WTC11 (cell line): ENCODE measurements at regions not wholly inside any gene's neighbourhood (a gene's known extent, or its start where the extent isn't known, plus 50 kb on each side); places are given as distances from the start of the nearest gene placed in this dataset.

Experiments
- ATAC-seq: fragments of 200-7000 bp; cut with Tn5 transposase; 2 replicates; pipeline ENCODE4 v1.10.0; 2021; ENCODE audit warnings: mild to moderate bottlenecking, moderate library complexity
- CTCF ChIA-PET: fragments of 300-600 bp; sonication (Branson Sonifier 250); formaldehyde crosslinking; loops from one replicate; lab custom pipeline; 2021; ENCODE audit warnings: antibody characterized with exemption; lab: Charles Lee
- POLR2A ChIA-PET: fragments of 350-600 bp; sonication (Branson Sonifier 250); formaldehyde crosslinking; loops from one replicate; lab custom pipeline; 2021; ENCODE audit warnings: antibody characterized with exemption; lab: Charles Lee
- DNase-seq: peaks from one replicate; pipeline ENCODE4 v3.0.0; 2021; ENCODE audit warnings: low spot score
- H3K27ac Mint-ChIP-seq: 2 replicates; pipeline ENCODE4 v1.8.0; 2021; ENCODE audit warnings: mixed read lengths
- H3K27me3 Mint-ChIP-seq: 2 replicates; pipeline ENCODE4 v1.8.0; 2021; ENCODE audit warnings: low read depth, mild to moderate bottlenecking, moderate library complexity, mixed read lengths
- H3K36me3 Mint-ChIP-seq: 2 replicates; pipeline ENCODE4 v1.8.0; 2021; ENCODE audit warnings: mixed read lengths
- H3K4me1 Mint-ChIP-seq: 2 replicates; pipeline ENCODE4 v1.8.0; 2022; ENCODE audit warnings: mixed read lengths
- H3K4me3 Mint-ChIP-seq: 2 replicates; pipeline ENCODE4 v1.8.0; 2021; ENCODE audit warnings: mild to moderate bottlenecking, moderate library complexity, mixed read lengths
- H3K9me3 Mint-ChIP-seq: 2 replicates; pipeline ENCODE4 v1.8.0; 2021; ENCODE audit warnings: mixed read lengths
- AFF4 ChIP-seq: sonication (generic); formaldehyde crosslinking; IDR thresholded peaks from 2 replicates; pipeline ENCODE4 v1.8.1; 2023; ENCODE audit warnings: mild to moderate bottlenecking, missing genetic modification reagents, borderline replicate concordance
- ARID4B ChIP-seq: sonication (generic); formaldehyde crosslinking; IDR thresholded peaks from 2 replicates; pipeline ENCODE4 v1.8.0; 2023; ENCODE audit warnings: missing genetic modification reagents, mild to moderate bottlenecking, borderline replicate concordance
- ATF2 ChIP-seq: sonication (generic); formaldehyde crosslinking; IDR thresholded peaks from 2 replicates; pipeline ENCODE4 v1.8.1; 2022; ENCODE audit warnings: low read depth, missing genetic modification reagents, borderline replicate concordance
- CREB1 ChIP-seq: sonication (generic); formaldehyde crosslinking; IDR thresholded peaks from 2 replicates; pipeline ENCODE4 v1.8.0; 2023; ENCODE audit warnings: mild to moderate bottlenecking, missing genetic modification reagents
- FOXP1 ChIP-seq: sonication (generic); formaldehyde crosslinking; IDR thresholded peaks from 2 replicates; pipeline ENCODE4 v1.8.0; 2022; ENCODE audit warnings: missing genetic modification reagents, mild to moderate bottlenecking, moderate library complexity, borderline replicate concordance
- FOXP4 ChIP-seq: sonication (generic); formaldehyde crosslinking; IDR thresholded peaks from 2 replicates; pipeline ENCODE4 v1.8.0; 2022; ENCODE audit warnings: mild to moderate bottlenecking, missing genetic modification reagents
- GTF2I ChIP-seq: fragments of 250-450 bp; sonication (Bioruptor Pico); conservative IDR thresholded peaks from 2 replicates; pipeline ENCODE4 v1.4.0; 2021; ENCODE audit warnings: mild to moderate bottlenecking
- HMGXB4 ChIP-seq: sonication (generic); formaldehyde crosslinking; IDR thresholded peaks from 2 replicates; pipeline ENCODE4 v1.8.1; 2023; ENCODE audit warnings: mild to moderate bottlenecking, moderate library complexity, missing genetic modification reagents
- MLX ChIP-seq: sonication (generic); formaldehyde crosslinking; IDR thresholded peaks from 2 replicates; pipeline ENCODE4 v1.8.1; 2023; ENCODE audit warnings: mild to moderate bottlenecking, missing genetic modification reagents, moderate library complexity
- NFYB ChIP-seq: sonication (generic); formaldehyde crosslinking; conservative IDR thresholded peaks from 2 replicates; pipeline ENCODE4 v1.8.0; 2022; ENCODE audit warnings: low read depth, missing genetic modification reagents
- TEAD1 ChIP-seq: sonication (generic); formaldehyde crosslinking; IDR thresholded peaks from 2 replicates; pipeline ENCODE4 v1.8.0; 2022; ENCODE audit warnings: mild to moderate bottlenecking, missing genetic modification reagents
- TP53 ChIP-seq: sonication (generic); formaldehyde crosslinking; IDR thresholded peaks from 2 replicates; pipeline ENCODE4 v1.8.1; 2023; ENCODE audit warnings: mild to moderate bottlenecking, missing genetic modification reagents
- USF1 ChIP-seq: sonication (generic); formaldehyde crosslinking; IDR thresholded peaks from 2 replicates; pipeline ENCODE4 v1.8.0; 2022; ENCODE audit warnings: mild to moderate bottlenecking, missing genetic modification reagents
- ZBTB43 ChIP-seq: sonication (generic); formaldehyde crosslinking; IDR thresholded peaks from 2 replicates; pipeline ENCODE4 v1.8.1; 2023; ENCODE audit warnings: mild to moderate bottlenecking, missing genetic modification reagents
- ZNF121 ChIP-seq: sonication (generic); formaldehyde crosslinking; IDR thresholded peaks from 2 replicates; pipeline ENCODE4 v1.8.0; 2023; ENCODE audit warnings: missing genetic modification reagents
- ZSCAN18 ChIP-seq: fragments of 250-450 bp; sonication (Bioruptor Pico); IDR thresholded peaks from 2 replicates; pipeline ENCODE4 v2.1.2; 2022; ENCODE audit warnings: mild to moderate bottlenecking, moderate library complexity

GRCh38 chr3:72196377-72196929 is 411.5 kb upstream of the PROK2 start:
- POLR2A ChIA-PET, result no interaction called here
- CTCF ChIA-PET, result interaction anchor here (1.7 kb wide), 1 partner anchor 459 kb away, joined by 5 read pairs; no protein-coding TSS in a partner anchor
- H3K36me3 Mint-ChIP-seq, result peaks cover 21% of the 10 kb centered on the region
- no peaks in the 10 kb centered on the region for H3K27me3 Mint-ChIP-seq
- no peak overlapping the region for H3K4me3 Mint-ChIP-seq
- H3K27ac Mint-ChIP-seq, result no peak overlapping the region
- peaks cover 36% of the 10 kb centered on the region for H3K9me3 Mint-ChIP-seq
- ATAC-seq (no peak), DNase-seq (no peak)
- TF ChIP-seq USF1 (no peak), MLX (CRISPR knock-in tag) (no peak), ARID4B (CRISPR knock-in tag) (no peak), HMGXB4 (CRISPR knock-in tag) (no peak), TEAD1 (CRISPR knock-in tag) (no peak), ZBTB43 (CRISPR knock-in tag) (no peak), ATF2 (CRISPR knock-in tag) (no peak), FOXP1 (CRISPR knock-in tag) (no peak), CREB1 (CRISPR knock-in tag) (no peak)
- peaks cover 14% of the 10 kb centered on the region for H3K4me1 Mint-ChIP-seq

GRCh38 chr3:72195895-72196294 is 410.9 kb upstream of the PROK2 start:
- H3K4me3 Mint-ChIP-seq, result no peak overlapping the region
- H3K4me1 Mint-ChIP-seq, result peaks cover 14% of the 10 kb centered on the region
- H3K36me3 Mint-ChIP-seq, result peaks cover 19% of the 10 kb centered on the region
- POLR2A ChIA-PET, result no interaction called here
- H3K27ac Mint-ChIP-seq, result no peak overlapping the region
- DNase-seq (no peak), ATAC-seq (no peak)
- H3K27me3 Mint-ChIP-seq, result no peaks in the 10 kb centered on the region
- H3K9me3 Mint-ChIP-seq, result peaks cover 39% of the 10 kb centered on the region
- CTCF ChIA-PET, result interaction anchor here (0.6 to 1.7 kb wide), 2 partner anchors 460 to 617 kb away, joined by 3 to 5 read pairs; no protein-coding TSS in a partner anchor
- TF ChIP-seq TP53 (CRISPR knock-in tag) (no peak), GTF2I (CRISPR knock-in tag) (no peak), ZNF121 (CRISPR knock-in tag) (no peak), NFYB (CRISPR knock-in tag) (no peak), AFF4 (CRISPR knock-in tag) (no peak), ZSCAN18 (CRISPR knock-in tag) (no peak), FOXP4 (CRISPR knock-in tag) (no peak)
